Ovary (tissue), 7 donors: ENCODE measurements at regions not wholly inside any gene's neighbourhood (a gene's known extent, or its start where the extent isn't known, plus 50 kb on each side); places are given as distances from the start of the nearest gene placed in this dataset.

ENCODE experiments used
- DNase-seq, 5 donors: peaks; one replicate each; pipeline ENCODE4 v3.0.0-alpha.2; 2019 to 2020
- H3K27ac ChIP-seq, 2 donors: fragments of 200-600 bp; one replicate each; pipeline versions ENCODE4 v1.5.1 to v1.8.0; 2019 to 2022
- H3K27me3 ChIP-seq: fragments of 200-600 bp; one replicate; pipeline ENCODE4 v1.8.0; 2022
- H3K36me3 ChIP-seq: fragments of 200-600 bp; sonication (generic); one replicate; pipeline ENCODE4 v1.5.1; 2019
- H3K4me1 ChIP-seq: one replicate; pipeline ENCODE4 v1.8.1; 2013; ENCODE audit warnings: mild to moderate bottlenecking, moderate library complexity; ENCODE audit not compliant: insufficient read depth
- H3K4me3 ChIP-seq: fragments of 200-600 bp; sonication (generic); one replicate; pipeline ENCODE4 v1.5.1; 2017
- H3K9me3 ChIP-seq, 2 donors: fragments of 200-600 bp in 1 of 2; sonication (generic) in 1 of 2; one replicate each; pipeline versions ENCODE4 v1.5.1 to v1.8.1; 2013 to 2019; ENCODE audit warnings: mild to moderate bottlenecking in 1 of 2, moderate library complexity in 1 of 2
- EP300 ChIP-seq: sonication (generic); formaldehyde crosslinking; IDR thresholded peaks from one replicate; pipeline ENCODE4 v1.6.1; 2017; ENCODE audit warnings: antibody characterized with exemption
- POLR2A ChIP-seq: fragments of 450-650 bp; IDR thresholded peaks from one replicate; pipeline ENCODE4 v1.6.1; 2017; ENCODE audit warnings: antibody characterized with exemption, mild to moderate bottlenecking, moderate library complexity
- WGBS, 3 donors: extraction: QIAGEN DNeasy Blood & Tissue Kit in 1 of 3; methylation state at CpG; one replicate each; pipeline versions ENCODE4 v1.1.5 to v1.1.7; 2013 to 2017; 5-methylcytosine and 5-hydroxymethylcytosine counted together
- intact Hi-C, 4 donors: fragments of 100-400 bp; cut with DNase I; formaldehyde crosslinking; loops; one replicate each; pipeline versions ENCODE4 v1.11.0 to v1.15.1; 2022 to 2023
- TF ChIP-seq, protein P1 (sequence below), 3 donors: fragments of 450-650 bp in 2 of 3; fragments of 200-600 bp in 1 of 3; IDR thresholded peaks; one replicate each; pipeline versions ENCODE4 v1.5.1 to v1.8.0; 2016 to 2022; ENCODE audit warnings: antibody characterized with exemption in 3 of 3, mild to moderate bottlenecking in 1 of 3
- donor health status: DM: no; HTN: no; CAD: no; lungs with moderate emphysema.
- donor health status: DM: no; HTN: no; CAD: no.
- donor health status: Bipolar disorder and iron deficiency.
- donor health status: DM: no; HTN: no; CAD: no.
- donor health status: DM: yes; HTN: yes; CAD: no.

DNA sequence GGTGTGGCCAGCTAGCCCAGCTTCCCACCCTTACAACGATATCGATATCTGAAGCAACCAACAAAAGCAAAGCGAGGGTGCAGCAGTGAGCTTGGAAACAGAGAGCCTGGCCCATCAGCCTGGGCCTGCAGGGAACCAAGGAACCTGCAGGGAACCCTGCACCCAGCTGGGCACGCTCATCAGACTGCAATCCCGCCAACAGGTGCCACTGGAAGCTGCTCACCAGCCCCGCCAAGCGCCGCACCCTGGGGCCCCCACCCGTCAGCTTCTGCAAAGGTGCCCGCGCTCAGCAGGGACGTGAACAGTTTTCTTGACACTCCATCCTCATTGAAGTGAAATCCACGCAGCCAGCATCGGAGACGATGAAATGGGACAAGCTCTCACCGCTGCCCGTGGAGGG is 250.7 kb downstream of the RBFOX3 start:
- Histone ChIP-seq H3K27me3 (no peaks in the 10 kb centered on the region), H3K36me3 (no peaks in the 10 kb centered on the region)
- TF ChIP-seq, protein P1, sequence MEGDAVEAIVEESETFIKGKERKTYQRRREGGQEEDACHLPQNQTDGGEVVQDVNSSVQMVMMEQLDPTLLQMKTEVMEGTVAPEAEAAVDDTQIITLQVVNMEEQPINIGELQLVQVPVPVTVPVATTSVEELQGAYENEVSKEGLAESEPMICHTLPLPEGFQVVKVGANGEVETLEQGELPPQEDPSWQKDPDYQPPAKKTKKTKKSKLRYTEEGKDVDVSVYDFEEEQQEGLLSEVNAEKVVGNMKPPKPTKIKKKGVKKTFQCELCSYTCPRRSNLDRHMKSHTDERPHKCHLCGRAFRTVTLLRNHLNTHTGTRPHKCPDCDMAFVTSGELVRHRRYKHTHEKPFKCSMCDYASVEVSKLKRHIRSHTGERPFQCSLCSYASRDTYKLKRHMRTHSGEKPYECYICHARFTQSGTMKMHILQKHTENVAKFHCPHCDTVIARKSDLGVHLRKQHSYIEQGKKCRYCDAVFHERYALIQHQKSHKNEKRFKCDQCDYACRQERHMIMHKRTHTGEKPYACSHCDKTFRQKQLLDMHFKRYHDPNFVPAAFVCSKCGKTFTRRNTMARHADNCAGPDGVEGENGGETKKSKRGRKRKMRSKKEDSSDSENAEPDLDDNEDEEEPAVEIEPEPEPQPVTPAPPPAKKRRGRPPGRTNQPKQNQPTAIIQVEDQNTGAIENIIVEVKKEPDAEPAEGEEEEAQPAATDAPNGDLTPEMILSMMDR (IDR thresholded peaks at IDR 0.05) = no peak
- no peak for TF ChIP-seq POLR2A
- no peak for TF ChIP-seq EP300

DNA sequence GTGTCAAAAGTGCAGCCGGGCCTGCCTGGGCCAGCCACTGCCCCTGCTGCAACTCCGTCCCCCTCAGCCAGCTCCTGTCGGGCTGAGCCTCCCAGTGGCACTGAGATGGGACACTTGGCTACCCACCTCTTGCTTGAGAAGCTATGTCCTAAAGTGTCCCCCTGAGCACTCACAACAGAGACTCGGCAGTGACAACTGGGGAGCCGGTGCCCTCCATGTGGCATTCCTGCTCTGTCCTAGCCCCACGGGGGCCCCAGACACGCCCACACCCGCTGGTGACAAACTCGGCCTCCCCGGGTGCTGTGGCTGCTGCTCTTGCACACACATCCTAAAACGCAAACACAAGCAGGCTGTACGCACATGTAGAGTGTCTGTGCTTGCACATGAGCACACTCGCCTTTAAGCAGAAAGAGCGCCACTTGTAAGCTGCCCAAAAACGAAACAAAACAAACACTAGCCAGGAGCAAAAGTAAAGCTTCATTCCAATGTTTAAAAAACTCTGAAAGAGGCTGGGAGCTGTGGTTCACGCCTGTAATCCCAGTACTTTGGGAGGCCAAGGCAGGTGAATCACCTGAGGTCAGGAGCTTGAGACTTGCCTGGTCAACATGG is 253.9 kb downstream of the RBFOX3 start:
- TF ChIP-seq EP300 = no peak
- TF ChIP-seq POLR2A = no peak
- TF ChIP-seq, protein P1 (IDR thresholded peaks at IDR 0.05) = no peak

More for the DNA sequence above, 250.7 kb downstream of the RBFOX3 start:
- H3K4me3 ChIP-seq = no peak overlapping the region
- H3K4me1 ChIP-seq = no peaks in the 10 kb centered on the region
- WGBS, 3 donors = 81 to 86% (median 82%) methylated on average over 17 of the region's 17 CpGs
- no peak for DNase-seq
- intact Hi-C loops = no loop called here
- H3K27ac ChIP-seq = no peak overlapping the region
- H3K9me3 ChIP-seq = no peaks in the 10 kb centered on the region

DNA sequence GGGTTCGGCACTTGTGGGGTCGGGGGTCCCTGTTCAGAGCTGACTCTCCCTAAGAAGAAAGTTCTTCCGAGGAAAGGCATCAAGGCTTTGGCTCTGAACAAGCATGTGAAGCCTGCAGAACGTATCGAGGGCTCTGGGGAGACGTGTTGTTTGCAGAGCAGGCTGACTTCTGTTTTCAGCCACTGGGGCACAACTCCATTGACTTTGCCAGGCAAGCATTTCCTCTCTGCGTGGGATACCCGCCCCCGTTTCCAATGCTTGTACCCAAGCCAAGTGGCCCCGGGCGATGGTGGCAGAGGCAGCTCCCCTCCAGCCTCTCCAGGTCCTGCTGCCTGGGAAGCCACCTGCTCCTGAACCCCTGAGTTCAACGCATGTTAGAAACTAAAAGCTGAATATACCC is 255.7 kb downstream of the RBFOX3 start:
- no peaks in the 10 kb centered on the region for H3K4me1 ChIP-seq
- TF ChIP-seq EP300 = no peak
- TF ChIP-seq POLR2A = no peak
- TF ChIP-seq, protein P1 (IDR thresholded peaks at IDR 0.05) = no peak
- 37 to 46% (median 40%) methylated on average over 12 of the region's 12 CpGs for WGBS, 3 donors
- H3K27me3 ChIP-seq = no peaks in the 10 kb centered on the region
- intact Hi-C loops = no loop called here
- DNase-seq = no peak
- H3K9me3 ChIP-seq = no peaks in the 10 kb centered on the region
- H3K36me3 ChIP-seq = no peaks in the 10 kb centered on the region
- H3K4me3 ChIP-seq = no peak overlapping the region
- no peak overlapping the region for H3K27ac ChIP-seq

More for the DNA sequence above, 253.9 kb downstream of the RBFOX3 start:
- DNase-seq = no peak
- Histone ChIP-seq H3K4me1 (no peaks in the 10 kb centered on the region), H3K36me3 (no peaks in the 10 kb centered on the region), H3K9me3 (no peaks in the 10 kb centered on the region), H3K27me3 (no peaks in the 10 kb centered on the region), H3K4me3 (no peak overlapping the region), H3K27ac (no peak overlapping the region)
- intact Hi-C loops = no loop called here
- whole genome bisulfite sequencing, 3 donors = 67 to 76% (median 72%) methylated on average over 16 of the region's 16 CpGs

DNA sequence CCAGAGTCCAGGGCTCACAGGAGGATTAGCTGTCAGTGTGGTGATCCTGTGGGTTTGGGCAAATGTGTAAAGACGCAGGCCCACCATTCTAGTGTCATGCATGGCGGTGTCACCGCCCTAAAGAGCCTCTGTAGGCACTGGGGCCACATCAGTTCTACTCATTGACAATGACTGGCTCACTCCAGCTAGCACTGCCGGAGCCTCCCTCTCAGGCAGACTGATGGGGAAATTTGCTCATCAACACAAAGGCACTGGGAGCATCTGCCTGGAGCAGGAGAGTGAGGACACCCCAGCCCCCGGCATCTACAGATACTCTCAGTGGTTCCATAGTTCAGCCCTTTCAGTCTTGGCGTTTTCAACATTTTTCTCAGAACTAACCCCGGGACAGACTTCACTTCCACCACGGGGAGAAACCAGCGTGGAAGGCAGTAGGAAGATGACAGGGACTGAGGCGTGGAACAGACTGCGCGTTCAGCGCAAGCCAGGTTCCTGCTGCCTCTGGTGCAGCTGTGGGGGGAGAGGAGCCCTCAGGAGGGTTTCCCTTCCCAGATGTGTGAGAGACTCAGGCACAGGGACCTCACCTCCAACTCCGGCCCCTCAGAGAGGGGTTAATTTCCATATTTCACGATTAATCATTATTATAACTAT is 256.6 kb downstream of the RBFOX3 start:
- DNase-seq = no peak
- 70 to 78% (median 72%) methylated on average over 15 of the region's 15 CpGs for WGBS, 3 donors
- no peak overlapping the region for H3K27ac ChIP-seq
- intact Hi-C loops = no loop called here
- H3K9me3 ChIP-seq = no peaks in the 10 kb centered on the region
- no peaks in the 10 kb centered on the region for H3K27me3 ChIP-seq
- H3K4me3 ChIP-seq = no peak overlapping the region
- H3K36me3 ChIP-seq = no peaks in the 10 kb centered on the region
- no peaks in the 10 kb centered on the region for H3K4me1 ChIP-seq
- TF ChIP-seq, protein P1 (IDR thresholded peaks at IDR 0.05) = no peak
- TF ChIP-seq EP300 = no peak
- TF ChIP-seq POLR2A = no peak
